Liver (tissue), 3 donors: ENCODE measurements at regions not wholly inside any gene's neighbourhood (a gene's known extent, or its start where the extent isn't known, plus 50 kb on each side); places are given as distances from the start of the nearest gene placed in this dataset.

Source experiments
- CTCF ChIP-seq: fragments of 150-350 bp; IDR thresholded peaks from 2 replicates; pipeline ENCODE4 v1.5.1; 2017; ENCODE audit warnings: improper control_type of control experiment, low read depth, low read length; ENCODE audit not compliant: missing input control
- EGR1 ChIP-seq, 2 donors: IDR thresholded peaks; 2 replicates each; pipeline ENCODE4 v1.6.1; 2016 to 2018; ENCODE audit warnings: antibody characterized with exemption in 2 of 2, low read depth in 2 of 2
- FOXA2 ChIP-seq: IDR thresholded peaks from 2 replicates; pipeline ENCODE4 v1.6.1; 2016; ENCODE audit warnings: antibody characterized with exemption
- GABPA ChIP-seq, 2 donors: IDR thresholded peaks in 1 of 2; conservative IDR thresholded peaks in 1 of 2; 2 replicates each; pipeline ENCODE4 v1.6.1; 2016; ENCODE audit warnings: antibody characterized with exemption in 2 of 2, mild to moderate bottlenecking in 1 of 2, moderate library complexity in 1 of 2
- RAD21 ChIP-seq, 2 donors: IDR thresholded peaks; 2 replicates each; pipeline ENCODE4 v1.6.1; 2016; ENCODE audit warnings: antibody characterized with exemption in 2 of 2, mild to moderate bottlenecking in 2 of 2
- REST ChIP-seq: IDR thresholded peaks from 2 replicates; pipeline ENCODE4 v1.6.1; 2016; ENCODE audit warnings: antibody characterized with exemption, mild to moderate bottlenecking
- SP1 ChIP-seq: IDR thresholded peaks from 2 replicates; pipeline ENCODE4 v1.6.1; 2018; ENCODE audit warnings: antibody characterized with exemption, mild to moderate bottlenecking
- TAF1 ChIP-seq: conservative IDR thresholded peaks from 2 replicates; pipeline ENCODE4 v1.6.1; 2016; ENCODE audit warnings: antibody characterized with exemption, mild to moderate bottlenecking
- YY1 ChIP-seq: IDR thresholded peaks from 2 replicates; pipeline ENCODE4 v1.6.1; 2016; ENCODE audit warnings: antibody characterized with exemption, mild to moderate bottlenecking
- ZBTB33 ChIP-seq: IDR thresholded peaks from 2 replicates; pipeline ENCODE4 v1.6.1; 2016; ENCODE audit warnings: antibody characterized with exemption
- donor health status: healthy.
- donor health status: healthy.

- TF ChIP-seq CTCF (no peak), RAD21 (IDR thresholded peaks at IDR 0.05) (no peak), GABPA (IDR thresholded peaks at IDR 0.05 in 1 of 2, conservative IDR thresholded peaks at IDR 0.05 in 1 of 2) (no peak), ZBTB33 (no peak), YY1 (no peak), TAF1 (no peak), FOXA2 (no peak), REST (no peak), EGR1 (IDR thresholded peaks at IDR 0.05; ENCODE audit: low read depth in 2 of 2) (no peak), SP1 (no peak)
These were observed 359.2 kb upstream of the THRB start for GRCh38 chr3:24853685-24854490.
